Hematopoietic multipotent progenitor cell treated with erythropoietin and hydrocortisone succinate and interleukin-3 and kit ligand, for 6 days (in vitro differentiated cells): ENCODE measurements at regions not wholly inside any gene's neighbourhood (a gene's known extent, or its start where the extent isn't known, plus 50 kb on each side); places are given as distances from the start of the nearest gene placed in this dataset.
A peak's percentile ranks its signal among the peaks of the same experiment; 100 is the strongest.

Experiments
- DNase-seq: peaks from one replicate; pipeline ENCODE4 v3.0.0-alpha.2; 2015

- no peak for DNase-seq
Observed at GRCh38 chr12:88251798-88252197, 109.7 kb downstream of the TMTC3 start.

- no peak for DNase-seq
Observed at GRCh38 chr12:88253371-88253978, 111.4 kb downstream of the TMTC3 start.

- DNase-seq, result no peak
Observed at GRCh38 chr12:88255224-88255623, 113.1 kb downstream of the TMTC3 start.

- DNase-seq, result no peak
Observed at GRCh38 chr12:88255847-88256246, 113.7 kb downstream of the TMTC3 start.

- no peak for DNase-seq
Observed at GRCh38 chr12:88258396-88258795, 116.3 kb downstream of the TMTC3 start.

- no peak for DNase-seq
Observed at GRCh38 chr12:88266806-88267360, 124.8 kb downstream of the TMTC3 start.

GRCh38 chr12:88267630-88268029, 125.5 kb downstream of the TMTC3 start:
- no peak for DNase-seq

GRCh38 chr12:88272456-88272855, 130.3 kb downstream of the TMTC3 start:
- no peak for DNase-seq

- no peak for DNase-seq
Observed at GRCh38 chr12:88273450-88273849, 131.3 kb downstream of the TMTC3 start.

- DNase-seq, result no peak
Observed at GRCh38 chr12:88273875-88274274, 131.8 kb downstream of the TMTC3 start.

- DNase-seq, result no peak
Observed at GRCh38 chr12:88291498-88292131, 149.5 kb downstream of the TMTC3 start.

- DNase-seq, result no peak
Observed at GRCh38 chr12:88298014-88298682, 156.0 kb downstream of the TMTC3 start.

GRCh38 chr12:88298761-88299242, 156.7 kb downstream of the TMTC3 start:
- DNase-seq, result no peak

- peak; percentile 48 for DNase-seq
Observed at GRCh38 chr12:88299567-88300101, 157.5 kb downstream of the TMTC3 start.

- DNase-seq, result no peak
Observed at GRCh38 chr12:88300931-88301330, 158.8 kb downstream of the TMTC3 start.

- no peak for DNase-seq
Observed at GRCh38 chr12:88303335-88303734, 161.2 kb downstream of the TMTC3 start.

GRCh38 chr12:88305254-88305890, 163.3 kb downstream of the TMTC3 start:
- no peak for DNase-seq

GRCh38 chr12:88306471-88307069, 164.5 kb downstream of the TMTC3 start:
- DNase-seq, result peak; percentile 2

- no peak for DNase-seq
Observed at GRCh38 chr12:88307961-88308360, 165.9 kb downstream of the TMTC3 start.

GRCh38 chr12:88308825-88309224, 166.7 kb downstream of the TMTC3 start:
- DNase-seq, result no peak

- no peak for DNase-seq
Observed at GRCh38 chr12:88309546-88309945, 167.4 kb downstream of the TMTC3 start.

- no peak for DNase-seq
Observed at GRCh38 chr12:88310069-88310468, 168.0 kb downstream of the TMTC3 start.

- DNase-seq, result no peak
Observed at GRCh38 chr12:88310666-88311065, 168.6 kb downstream of the TMTC3 start.
